A549 (cell line): ENCODE measurements at regions not wholly inside any gene's neighbourhood (a gene's known extent, or its start where the extent isn't known, plus 50 kb on each side); places are given as distances from the start of the nearest gene placed in this dataset.

ENCODE experiments used
- EP300 ChIP-seq, 2 experiments: fragments of >200 bp; sonication (Bioruptor Twin); formaldehyde crosslinking; IDR thresholded peaks; 2 replicates in 1 of 2; 3 replicates in 1 of 2; pipeline ENCODE4 v1.6.1; 2016 to 2017
- POLR2AphosphoS2 ChIP-seq: conservative IDR thresholded peaks from 2 replicates; pipeline ENCODE4 v1.6.1; 2012; ENCODE audit warnings: low read length, improper control_type of control experiment, inconsistent platforms

- no peak for TF ChIP-seq POLR2AphosphoS2
- TF ChIP-seq EP300 (IDR thresholded peaks at IDR 0.05) = no peak
Measured at GRCh38 chr5:37966291-37966690, 126.5 kb upstream of the GDNF start.
